Duodenal mucosa (tissue), 2 donors: ENCODE measurements at regions not wholly inside any gene's neighbourhood (a gene's known extent, or its start where the extent isn't known, plus 50 kb on each side); places are given as distances from the start of the nearest gene placed in this dataset.
"Not testable (repeated sequence)": the region's sequence is repeated elsewhere in the genome, so short reads cannot be mapped to it uniquely, and the experiment has no call there.

Experiments
- H3K27ac ChIP-seq: one replicate; pipeline ENCODE4 v1.7.0; 2013; ENCODE audit warnings: low read depth, low read length
- H3K27me3 ChIP-seq, 2 donors: one replicate each; pipeline ENCODE4 v1.7.0; 2013; ENCODE audit warnings: low read length in 2 of 2, control low read depth in 1 of 2; ENCODE audit not compliant: insufficient read depth in 2 of 2, control insufficient read depth in 1 of 2
- H3K36me3 ChIP-seq, 2 donors: one replicate each; pipeline ENCODE4 v1.7.0; 2013; ENCODE audit warnings: low read length in 2 of 2, control low read depth in 1 of 2; ENCODE audit not compliant: insufficient read depth in 2 of 2, control insufficient read depth in 1 of 2
- H3K4me1 ChIP-seq, 2 donors: one replicate each; pipeline ENCODE4 v1.7.0; 2013; ENCODE audit warnings: low read length in 2 of 2, control low read depth in 1 of 2; ENCODE audit not compliant: insufficient read depth in 2 of 2, control insufficient read depth in 1 of 2
- H3K4me3 ChIP-seq, 2 donors: one replicate each; pipeline ENCODE4 v1.7.0; 2013; ENCODE audit warnings: low read length in 2 of 2, low read depth in 1 of 2
- H3K9ac ChIP-seq, 2 donors: one replicate each; pipeline ENCODE4 v1.7.0; 2013; ENCODE audit warnings: low read length in 2 of 2, low read depth in 1 of 2
- H3K9me3 ChIP-seq, 2 donors: one replicate each; pipeline ENCODE4 v1.7.0; 2013; ENCODE audit warnings: low read length in 2 of 2, control low read depth in 1 of 2; ENCODE audit not compliant: control insufficient read depth in 1 of 2

DNA sequence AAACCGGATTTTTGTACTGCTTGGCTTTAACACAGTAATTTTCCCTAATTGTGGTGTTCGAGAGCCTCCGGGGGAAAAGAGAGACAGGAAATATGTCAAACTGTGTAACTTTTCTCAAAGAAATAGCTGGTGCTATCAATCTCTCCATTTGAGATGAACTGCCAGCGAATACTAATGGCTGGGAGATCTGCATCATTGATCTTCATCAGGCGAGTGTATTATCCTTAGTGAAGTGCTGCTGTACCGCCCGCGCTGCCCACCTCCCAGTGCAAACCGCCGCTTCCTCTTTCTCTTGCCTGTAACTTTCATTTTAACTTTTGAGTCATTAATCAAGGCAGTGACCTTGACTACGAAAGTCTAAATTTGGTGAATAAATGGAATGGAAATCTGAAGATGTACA is 246.1 kb upstream of the ST6GAL2 start:
- Histone ChIP-seq H3K9ac (no peak overlapping the region), H3K4me3 (no peak overlapping the region), H3K9me3 (peaks cover 0 to 5% of the 10 kb centered on the region in 2 donors), H3K27me3 (no peaks in the 10 kb centered on the region), H3K36me3 (no peaks in the 10 kb centered on the region), H3K4me1 (no peaks in the 10 kb centered on the region), H3K27ac (no peak overlapping the region)

DNA sequence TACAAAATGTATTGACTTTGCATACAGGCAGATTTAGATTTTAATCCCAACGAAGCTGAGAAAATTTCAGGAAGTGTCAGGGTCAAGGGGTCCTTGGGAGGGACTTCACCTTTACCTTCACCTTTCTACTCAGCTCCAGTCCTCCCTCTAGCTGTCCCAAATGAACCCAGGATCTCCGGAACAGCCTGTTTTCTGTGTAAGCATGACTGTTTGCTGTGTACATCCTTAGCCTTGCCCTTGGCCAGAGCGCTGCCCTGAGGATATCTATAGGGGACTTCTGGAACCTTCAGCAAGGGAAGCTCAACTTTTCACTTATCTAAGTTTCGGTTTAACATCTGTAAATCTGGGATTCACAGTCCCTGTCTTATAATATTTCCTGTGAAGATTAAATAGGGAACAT is 246.8 kb upstream of the ST6GAL2 start:
- Histone ChIP-seq H3K27ac (no peak overlapping the region), H3K27me3 (no peaks in the 10 kb centered on the region), H3K4me1 (no peaks in the 10 kb centered on the region), H3K9ac (no peak overlapping the region), H3K9me3 (peaks cover 0 to 5% of the 10 kb centered on the region in 2 donors), H3K4me3 (no peak overlapping the region), H3K36me3 (no peaks in the 10 kb centered on the region)

DNA sequence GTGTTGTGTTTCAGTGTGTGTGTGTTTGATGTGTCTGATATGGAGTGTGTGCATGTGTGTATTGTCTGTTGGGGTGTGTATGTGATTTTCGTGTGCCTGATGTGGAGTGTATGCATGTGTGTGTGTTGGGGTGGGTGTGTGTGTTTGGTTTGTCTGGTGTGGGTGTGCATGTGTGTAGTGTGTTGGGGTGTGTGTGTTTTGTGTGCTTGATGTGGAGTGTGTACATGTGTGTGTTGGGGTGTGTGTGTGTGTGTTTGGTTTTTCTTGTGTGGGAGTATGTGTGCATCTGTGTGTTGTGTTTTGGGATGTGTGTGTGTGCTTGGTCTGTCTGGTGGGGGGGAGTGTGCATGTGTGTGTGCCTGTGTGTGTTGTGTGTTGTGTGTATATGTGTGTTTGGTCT is 247.4 kb upstream of the ST6GAL2 start:
- no peak overlapping the region for H3K4me3 ChIP-seq
- no peak overlapping the region for H3K9ac ChIP-seq
- H3K27ac ChIP-seq: no peak overlapping the region
- H3K9me3 ChIP-seq: peaks cover 0 to 5% of the 10 kb centered on the region in 2 donors
- no peaks in the 10 kb centered on the region for H3K27me3 ChIP-seq
- H3K4me1 ChIP-seq: no peaks in the 10 kb centered on the region
- H3K36me3 ChIP-seq: no peaks in the 10 kb centered on the region

DNA sequence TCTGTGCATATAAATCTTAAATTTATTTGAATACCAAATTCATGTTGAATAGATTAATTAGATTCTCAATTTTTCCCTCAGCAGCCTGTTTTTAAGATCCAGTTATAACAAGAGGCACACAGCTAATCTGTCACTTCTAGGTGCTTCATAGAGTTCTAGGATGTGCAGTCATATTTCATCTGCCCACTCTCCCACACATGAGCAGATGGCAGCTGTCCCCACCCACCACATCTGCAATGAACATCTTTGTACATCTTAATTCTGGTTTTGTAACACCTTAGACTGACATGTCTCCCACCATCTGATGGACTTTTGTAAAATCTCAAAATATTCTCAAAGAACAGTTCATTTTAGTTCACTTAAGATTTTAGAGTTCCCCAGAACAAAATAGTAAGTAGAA is 250.8 kb upstream of the ST6GAL2 start:
- H3K4me3 ChIP-seq: no peak overlapping the region
- no peak overlapping the region for H3K27ac ChIP-seq
- H3K9me3 ChIP-seq: peaks cover 0 to 5% of the 10 kb centered on the region in 2 donors
- H3K4me1 ChIP-seq: no peaks in the 10 kb centered on the region
- no peaks in the 10 kb centered on the region for H3K27me3 ChIP-seq
- H3K9ac ChIP-seq: no peak overlapping the region
- H3K36me3 ChIP-seq: no peaks in the 10 kb centered on the region

DNA sequence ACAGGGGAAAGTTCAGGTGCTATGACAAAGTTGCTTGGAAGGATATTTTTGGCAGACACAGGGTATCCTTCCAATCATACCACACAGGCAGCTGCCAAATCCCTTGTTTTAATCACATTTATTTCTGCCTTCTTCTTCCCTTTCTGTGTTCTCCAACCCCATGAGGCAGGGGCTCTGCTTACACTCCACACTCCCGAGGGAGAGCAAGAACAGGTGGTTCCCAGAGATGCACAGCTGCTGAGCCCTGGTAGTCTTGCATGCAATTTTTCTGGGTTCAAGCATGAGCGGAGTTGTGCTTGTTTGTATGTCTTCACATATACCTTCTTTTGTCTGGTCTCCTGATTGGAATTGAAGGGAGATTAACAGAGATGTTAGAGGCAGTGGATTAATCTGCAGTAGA is 251.7 kb upstream of the ST6GAL2 start:
- Histone ChIP-seq H3K4me3 (no peak overlapping the region), H3K9me3 (peaks cover 0 to 5% of the 10 kb centered on the region in 2 donors), H3K27ac (no peak overlapping the region), H3K9ac (no peak overlapping the region), H3K4me1 (no peaks in the 10 kb centered on the region), H3K27me3 (no peaks in the 10 kb centered on the region), H3K36me3 (no peaks in the 10 kb centered on the region)

DNA sequence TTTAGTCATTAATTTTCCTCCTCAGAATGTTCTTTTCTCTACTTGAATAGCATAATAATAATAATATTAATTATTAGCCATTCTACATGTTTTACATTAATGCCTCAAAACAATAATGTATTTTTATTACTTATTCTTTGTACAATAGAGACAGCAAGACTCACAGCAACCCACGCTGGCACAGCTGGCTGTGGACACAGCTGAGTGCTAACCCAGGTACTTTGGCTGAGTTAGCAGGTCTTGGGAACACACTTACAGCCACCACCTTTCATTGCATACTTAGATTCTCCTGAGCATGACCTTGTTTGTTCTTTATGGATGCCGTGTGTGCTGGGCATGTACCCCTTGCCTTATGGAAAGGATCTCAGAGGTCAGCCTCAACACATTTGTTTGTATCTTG is 260.2 kb upstream of the ST6GAL2 start:
- no peak overlapping the region for H3K4me3 ChIP-seq

DNA sequence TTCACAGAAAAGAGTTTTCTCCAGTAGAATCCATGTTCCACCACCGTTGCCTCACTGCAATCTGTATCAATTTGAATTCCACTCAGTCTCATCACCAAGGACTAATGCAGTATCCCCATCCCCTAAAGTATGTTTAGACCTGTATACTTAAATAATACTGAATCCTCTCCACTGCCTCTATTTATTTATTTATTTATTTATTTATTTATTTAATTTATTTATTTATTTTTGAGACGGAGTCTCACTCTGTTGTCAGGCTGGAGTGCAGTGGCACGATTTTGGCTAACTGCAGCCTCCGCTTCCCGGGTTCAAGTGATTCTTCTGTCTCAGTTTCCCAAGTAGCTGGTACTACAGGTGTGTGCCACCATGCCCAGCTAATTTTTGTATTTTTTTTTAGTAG is 260.7 kb upstream of the ST6GAL2 start:
- not testable (repeated sequence) for H3K9me3 ChIP-seq, H3K27me3 ChIP-seq, H3K4me1 ChIP-seq, H3K36me3 ChIP-seq, H3K9ac ChIP-seq, H3K4me3 ChIP-seq, H3K27ac ChIP-seq

More for the DNA sequence above, 260.2 kb upstream of the ST6GAL2 start:
- Histone ChIP-seq H3K36me3 (no peaks in the 10 kb centered on the region), H3K9ac (no peak overlapping the region), H3K4me1 (no peaks in the 10 kb centered on the region), H3K9me3 (no peaks in the 10 kb centered on the region), H3K27me3 (no peaks in the 10 kb centered on the region), H3K27ac (no peak overlapping the region)

DNA sequence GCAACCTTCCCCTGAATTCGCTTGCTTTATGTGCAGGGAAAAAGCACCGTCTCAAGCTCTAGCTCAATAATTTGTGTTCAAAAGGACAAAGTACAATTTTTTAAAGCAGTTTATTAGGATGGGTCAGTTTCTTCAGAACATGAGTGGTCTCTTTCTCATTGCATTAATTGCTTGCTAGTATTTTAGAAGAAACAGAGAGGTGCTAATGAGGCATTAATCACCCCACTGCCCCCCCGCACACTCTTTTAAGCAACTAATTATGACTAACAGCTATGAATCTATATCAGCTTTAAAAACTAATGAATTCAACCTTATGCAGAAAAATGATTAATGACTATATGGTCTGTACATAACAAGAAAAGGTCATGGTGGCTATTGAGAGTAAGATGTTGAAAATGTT is 262.1 kb upstream of the ST6GAL2 start:
- Histone ChIP-seq H3K4me3 (no peak overlapping the region), H3K27me3 (no peaks in the 10 kb centered on the region), H3K4me1 (no peaks in the 10 kb centered on the region), H3K9me3 (no peaks in the 10 kb centered on the region), H3K36me3 (no peaks in the 10 kb centered on the region), H3K27ac (no peak overlapping the region), H3K9ac (no peak overlapping the region)

DNA sequence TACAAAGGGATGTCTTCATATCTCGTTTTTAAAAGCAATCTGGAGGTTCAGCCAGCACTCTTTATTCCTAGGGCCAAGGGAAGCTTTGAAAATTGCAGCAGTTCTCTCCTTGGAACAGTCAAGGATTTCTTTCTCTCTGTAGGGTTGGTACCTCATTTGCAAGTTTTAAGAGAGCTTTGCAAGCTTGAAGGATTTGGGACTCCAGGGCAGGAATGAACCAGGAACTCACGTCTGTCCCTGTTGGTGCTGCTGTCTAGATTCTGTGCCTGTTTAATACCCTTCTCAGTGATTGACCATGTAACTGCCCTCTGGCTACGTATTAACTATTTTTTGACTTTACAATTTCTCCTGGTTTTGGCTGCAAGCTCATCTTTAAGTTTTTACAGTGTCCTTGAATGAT is 262.5 kb upstream of the ST6GAL2 start:
- Histone ChIP-seq H3K9ac (no peak overlapping the region), H3K4me3 (no peak overlapping the region), H3K36me3 (no peaks in the 10 kb centered on the region), H3K27ac (no peak overlapping the region), H3K27me3 (no peaks in the 10 kb centered on the region), H3K9me3 (no peaks in the 10 kb centered on the region), H3K4me1 (no peaks in the 10 kb centered on the region)

DNA sequence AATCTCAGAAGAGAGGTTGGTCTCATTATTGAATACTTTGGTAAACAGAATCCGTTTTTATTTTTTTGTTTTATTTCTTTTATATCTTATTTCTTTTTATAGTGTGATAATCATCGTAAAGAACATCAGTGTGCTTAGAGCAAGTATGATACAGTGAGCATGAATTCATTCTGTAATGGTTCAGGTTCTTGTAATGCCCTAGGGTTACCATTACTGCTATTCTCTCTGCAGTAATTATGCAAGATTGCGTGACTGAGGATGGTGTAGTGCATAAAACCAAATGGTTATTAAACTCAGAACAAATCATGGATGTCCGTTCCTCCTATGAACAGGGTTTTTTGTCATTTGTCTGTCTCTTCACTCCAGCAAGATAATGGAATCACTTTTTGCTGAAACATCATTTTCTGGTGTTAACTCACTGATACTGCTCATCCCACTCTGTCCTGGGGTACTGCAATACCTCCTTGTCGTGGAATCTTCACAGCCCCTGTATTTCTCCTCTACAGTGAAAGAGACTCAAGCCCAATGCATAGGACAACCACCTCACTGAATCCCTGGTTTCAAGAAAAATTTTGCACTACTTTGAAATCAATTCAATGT is 274.8 kb upstream of the ST6GAL2 start:
- no peak overlapping the region for H3K4me3 ChIP-seq
- no peaks in the 10 kb centered on the region for H3K27me3 ChIP-seq
- H3K4me1 ChIP-seq: no peaks in the 10 kb centered on the region
- peaks cover 0 to 7% of the 10 kb centered on the region in 2 donors for H3K9me3 ChIP-seq
- H3K27ac ChIP-seq: no peak overlapping the region
- H3K36me3 ChIP-seq: no peaks in the 10 kb centered on the region
- H3K9ac ChIP-seq: no peak overlapping the region

DNA sequence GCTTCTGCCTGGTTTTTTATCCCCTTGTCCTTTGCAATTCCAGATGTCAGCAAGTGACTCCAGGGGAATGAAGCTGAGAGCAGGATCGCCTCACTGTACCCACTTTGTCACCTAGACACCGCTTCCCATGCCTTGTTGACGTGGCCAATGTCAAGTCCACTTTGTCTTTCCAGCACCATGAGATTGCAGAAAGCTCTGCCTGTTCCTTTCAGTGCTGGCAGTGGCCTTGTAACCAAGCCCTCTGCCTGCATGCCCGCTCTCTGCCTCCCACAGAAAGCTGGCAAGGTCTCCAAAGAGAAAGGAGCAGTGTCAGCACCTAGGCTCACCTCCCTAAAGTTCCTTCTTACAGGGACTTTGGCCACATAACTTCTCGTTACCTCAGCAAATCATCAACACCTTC is 282.2 kb upstream of the ST6GAL2 start:
- Histone ChIP-seq H3K36me3 (no peaks in the 10 kb centered on the region), H3K4me1 (no peaks in the 10 kb centered on the region), H3K27me3 (no peaks in the 10 kb centered on the region), H3K4me3 (no peak overlapping the region), H3K9ac (no peak overlapping the region), H3K9me3 (peaks cover 0 to 6% of the 10 kb centered on the region in 2 donors), H3K27ac (no peak overlapping the region)
